ENCODE measurements at regions not wholly inside any gene's neighbourhood (a gene's known extent, or its start where the extent isn't known, plus 50 kb on each side); places are given as distances from the start of the nearest gene placed in this dataset.

GRCh38 chr2:46245869-46246268, 51.3 kb upstream of the EPAS1 start:
- H3K9me3 ChIP-seq (ENCODE audit: insufficient read depth, low read depth, low read length), result no peaks in the 10 kb centered on the region
- TF ChIP-seq CTCF (conservative IDR thresholded peaks at IDR 0.05; ENCODE audit: low read length) (no peak), EZH2phosphoT487 (IDR thresholded peaks at IDR 0.05; ENCODE audit: borderline replicate concordance) (no peak)

GRCh38 chr2:46246790-46247189, 50.4 kb upstream of the EPAS1 start:
- no peaks in the 10 kb centered on the region for H3K9me2 ChIP-seq (replicated peaks; ENCODE audit: low read depth, low read length)
- H3K4me3 ChIP-seq (ENCODE audit: low read length, poor library complexity, severe bottlenecking), result no peak overlapping the region

More at GRCh38 chr2:46245869-46246268, 51.3 kb upstream of the EPAS1 start:
- H3K36me3 ChIP-seq (ENCODE audit: insufficient read depth, low read length), result no peaks in the 10 kb centered on the region
- H3K4me1 ChIP-seq (ENCODE audit: insufficient read depth, low read length, poor library complexity, severe bottlenecking), result peaks cover 9% of the 10 kb centered on the region
- H3K79me2 ChIP-seq (ENCODE audit: insufficient read depth, low read length), result no peaks in the 10 kb centered on the region
- no peak overlapping the region for H3K4me3 ChIP-seq (ENCODE audit: low read length, poor library complexity, severe bottlenecking)
- H3K27me3 ChIP-seq (ENCODE audit: insufficient read depth, low read length, poor library complexity, severe bottlenecking), result no peaks in the 10 kb centered on the region
- no peaks in the 10 kb centered on the region for H3K9me2 ChIP-seq (replicated peaks; ENCODE audit: low read depth, low read length)
- no peak overlapping the region for H3K9ac ChIP-seq (ENCODE audit: low read depth, low read length, poor library complexity, severe bottlenecking)
- no peak overlapping the region for H2AFZ ChIP-seq (ENCODE audit: low read length)
- no peaks in the 10 kb centered on the region for H3F3A ChIP-seq (ENCODE audit: low read depth)
- H3K4me2 ChIP-seq (ENCODE audit: low read depth, low read length, poor library complexity, severe bottlenecking), result no peak overlapping the region
- H4K20me1 ChIP-seq (ENCODE audit: insufficient read depth, low read length, poor library complexity, severe bottlenecking), result no peaks in the 10 kb centered on the region

More at GRCh38 chr2:46246790-46247189, 50.4 kb upstream of the EPAS1 start:
- H3K9me3 ChIP-seq (ENCODE audit: insufficient read depth, low read depth, low read length), result no peaks in the 10 kb centered on the region
- H3K79me2 ChIP-seq (ENCODE audit: insufficient read depth, low read length), result no peaks in the 10 kb centered on the region
- no peak overlapping the region for H3K9ac ChIP-seq (ENCODE audit: low read depth, low read length, poor library complexity, severe bottlenecking)
- TF ChIP-seq EZH2phosphoT487 (IDR thresholded peaks at IDR 0.05; ENCODE audit: borderline replicate concordance) (no peak), CTCF (conservative IDR thresholded peaks at IDR 0.05; ENCODE audit: low read length) (no peak)
- H3F3A ChIP-seq (ENCODE audit: low read depth), result no peaks in the 10 kb centered on the region
- no peak overlapping the region for H3K4me2 ChIP-seq (ENCODE audit: low read depth, low read length, poor library complexity, severe bottlenecking)
- H3K36me3 ChIP-seq (ENCODE audit: insufficient read depth, low read length), result no peaks in the 10 kb centered on the region
- H2AFZ ChIP-seq (ENCODE audit: low read length), result no peak overlapping the region
- H3K4me1 ChIP-seq (ENCODE audit: insufficient read depth, low read length, poor library complexity, severe bottlenecking), result no peaks in the 10 kb centered on the region
- H4K20me1 ChIP-seq (ENCODE audit: insufficient read depth, low read length, poor library complexity, severe bottlenecking), result no peaks in the 10 kb centered on the region
- no peaks in the 10 kb centered on the region for H3K27me3 ChIP-seq (ENCODE audit: insufficient read depth, low read length, poor library complexity, severe bottlenecking)

Data from Loucy (cell line).